Common myeloid progenitor, CD34-positive (primary cell): ENCODE measurements at regions not wholly inside any gene's neighbourhood (a gene's known extent, or its start where the extent isn't known, plus 50 kb on each side); places are given as distances from the start of the nearest gene placed in this dataset.

ENCODE experiments used
- CTCF ChIA-PET: fragments of 350-600 bp; sonication (Branson Sonifier 250); formaldehyde crosslinking; loops from one replicate; lab custom pipeline; 2021; ENCODE audit warnings: antibody characterized with exemption; lab: Charles Lee
- POLR2A ChIA-PET: fragments of 350-600 bp; sonication (Branson Sonifier 250); formaldehyde crosslinking; loops from one replicate; lab custom pipeline; 2021; ENCODE audit warnings: antibody characterized with exemption; lab: Charles Lee
- DNase-seq, 3 donors: peaks; one replicate each; pipeline versions ENCODE4 v3.0.0 to v3.0.0-alpha.2; 2013
- H3K27ac ChIP-seq, 2 experiments: 1 replicate in 1 of 2; 2 replicates in 1 of 2; pipeline ENCODE4 v1.7.0; 2013; ENCODE audit warnings: inconsistent platforms in 2 of 2, low read length in 2 of 2, mild to moderate bottlenecking in 2 of 2, low read depth in 1 of 2, moderate library complexity in 1 of 2; ENCODE audit not compliant: severe bottlenecking in 2 of 2, insufficient read depth in 1 of 2, poor library complexity in 1 of 2
- H3K27me3 ChIP-seq, 5 experiments: replicated peaks in 2 of 5; 1 replicate in 3 of 5; 2 replicates in 2 of 5; pipeline versions ENCODE4 v1.6.1 to v1.7.0; 2013; ENCODE audit warnings: low read length in 4 of 5, mild to moderate bottlenecking in 2 of 5, moderate library complexity in 2 of 5, inconsistent platforms in 1 of 5; ENCODE audit not compliant: insufficient read depth in 5 of 5, control insufficient read depth in 4 of 5
- H3K36me3 ChIP-seq, 4 experiments: 1 replicate in 2 of 4; 2 replicates in 2 of 4; pipeline versions ENCODE4 v1.6.1 to v1.7.0; 2013; ENCODE audit warnings: low read length in 3 of 4, control low read depth in 1 of 4, mild to moderate bottlenecking in 1 of 4; ENCODE audit not compliant: control insufficient read depth in 4 of 4, insufficient read depth in 4 of 4
- H3K4me1 ChIP-seq, 4 experiments: 1 replicate in 3 of 4; 2 replicates in 1 of 4; pipeline versions ENCODE4 v1.6.1 to v1.7.1; 2013; ENCODE audit warnings: low read length in 3 of 4, mild to moderate bottlenecking in 3 of 4, control low read depth in 1 of 4, inconsistent platforms in 1 of 4, moderate library complexity in 1 of 4; ENCODE audit not compliant: control insufficient read depth in 4 of 4, insufficient read depth in 4 of 4; ENCODE audit errors: control extremely low read depth in 1 of 4
- H3K4me3 ChIP-seq, 7 experiments: 1 replicate in 4 of 7; 2 replicates in 3 of 7; pipeline versions ENCODE4 v1.5.1 to v1.7.0; 2013; ENCODE audit warnings: mild to moderate bottlenecking in 7 of 7, low read length in 6 of 7, moderate library complexity in 6 of 7, inconsistent platforms in 2 of 7, low read depth in 2 of 7, control low read depth in 1 of 7; ENCODE audit not compliant: insufficient read depth in 4 of 7, control insufficient read depth in 1 of 7; ENCODE audit errors: extremely low read depth in 1 of 7
- H3K9me3 ChIP-seq, 5 experiments: 1 replicate in 4 of 5; 2 replicates in 1 of 5; pipeline versions ENCODE4 v1.6.1 to v1.7.1; 2013; ENCODE audit warnings: low read length in 4 of 5, mild to moderate bottlenecking in 2 of 5, inconsistent platforms in 1 of 5, low read depth in 1 of 5, moderate library complexity in 1 of 5; ENCODE audit not compliant: control insufficient read depth in 4 of 5, insufficient read depth in 2 of 5; ENCODE audit errors: control extremely low read depth in 1 of 5
- WGBS: methylation state at CpG from one replicate; pipeline ENCODE4 v1.1.5; 2013; ENCODE audit not compliant: insufficient coverage; 5-methylcytosine and 5-hydroxymethylcytosine counted together

DNA sequence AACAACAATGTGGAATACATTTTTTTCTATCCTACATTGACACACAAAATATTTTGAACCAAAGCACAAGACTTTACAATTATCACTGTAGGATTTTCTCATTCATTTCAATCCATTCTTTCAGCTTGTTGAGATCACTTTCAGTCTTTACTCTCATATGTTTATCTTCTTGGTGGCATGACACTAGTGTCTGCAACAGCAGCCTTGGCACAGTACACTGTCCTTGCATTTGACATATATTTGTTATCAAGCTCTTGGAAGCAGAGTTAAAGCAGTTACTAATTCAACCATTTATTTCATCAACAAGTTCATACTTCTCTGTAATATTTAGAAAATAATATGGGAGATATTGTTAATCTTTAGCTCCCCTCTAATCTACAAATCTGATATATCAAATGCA, 922.4 kb upstream of the ADGRL2 start:
- CTCF ChIA-PET: interaction anchor here (1.8 kb wide), 1 partner anchor 14 kb away, joined by 3 read pairs; no protein-coding TSS in a partner anchor
- H3K4me1 ChIP-seq: no peaks in the 10 kb centered on the region
- H3K27me3 ChIP-seq: no peaks in the 10 kb centered on the region
- no peaks in the 10 kb centered on the region for H3K36me3 ChIP-seq
- no peak for DNase-seq
- POLR2A ChIA-PET: no interaction called here
- H3K9me3 ChIP-seq: peaks cover 0 to 2% (median 0%) of the 10 kb centered on the region in 5 experiments
- no peak overlapping the region for H3K4me3 ChIP-seq
- no peak overlapping the region for H3K27ac ChIP-seq

DNA sequence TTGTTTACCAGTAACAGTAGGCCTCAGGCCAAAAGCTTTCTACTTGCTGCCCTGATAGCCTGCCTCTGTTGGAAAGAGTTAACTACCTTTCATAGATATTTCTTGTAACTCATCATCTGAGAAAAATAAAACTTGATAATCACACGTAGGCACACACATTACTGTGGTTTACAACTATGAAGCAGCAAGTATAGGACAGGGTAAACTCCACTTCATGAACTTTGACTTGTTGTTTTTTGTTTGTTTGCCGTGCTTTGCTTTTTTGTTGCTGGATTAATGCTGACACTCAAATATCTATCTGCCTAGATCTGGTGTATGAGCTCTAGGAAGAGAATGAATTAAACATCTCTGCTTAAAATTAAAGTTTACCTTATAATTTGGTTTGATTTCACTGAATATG, 924.7 kb upstream of the ADGRL2 start:
- no peak overlapping the region for H3K27ac ChIP-seq
- peaks cover 0 to 2% (median 0%) of the 10 kb centered on the region in 5 experiments for H3K9me3 ChIP-seq
- H3K4me1 ChIP-seq: no peaks in the 10 kb centered on the region
- H3K36me3 ChIP-seq: no peaks in the 10 kb centered on the region
- H3K4me3 ChIP-seq: no peak overlapping the region
- DNase-seq: no peak
- WGBS: 100% methylated on average over 1 of the region's 2 CpGs
- no peaks in the 10 kb centered on the region for H3K27me3 ChIP-seq
- CTCF ChIA-PET: interaction anchor here (1.3 kb wide), 1 partner anchor 17 kb away, joined by 3 read pairs; no protein-coding TSS in a partner anchor
- POLR2A ChIA-PET: no interaction called here

DNA sequence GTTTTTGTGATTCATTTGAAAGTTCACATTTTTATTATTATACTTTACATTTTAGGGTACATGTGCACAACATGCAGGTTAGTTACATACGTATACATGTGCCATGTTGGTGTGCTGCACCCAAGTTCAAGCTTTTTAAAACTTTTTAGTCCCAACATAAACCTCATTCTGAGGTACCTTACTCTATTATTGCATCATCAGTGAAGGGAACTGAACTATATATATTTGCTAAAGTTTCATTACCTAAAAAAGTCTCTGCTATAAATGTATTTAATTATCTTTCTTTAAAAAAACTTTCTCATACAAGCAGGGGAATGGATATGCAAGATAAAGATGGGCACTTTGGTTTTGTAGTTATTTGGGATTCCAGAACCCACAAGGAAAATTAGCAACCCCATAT, 931.4 kb upstream of the ADGRL2 start:
- ChIA-PET POLR2A (no interaction called here), CTCF (no interaction called here)
- DNase-seq: no peak
- H3K4me3 ChIP-seq: no peak overlapping the region
- H3K27me3 ChIP-seq: no peaks in the 10 kb centered on the region
- H3K27ac ChIP-seq: no peak overlapping the region
- H3K4me1 ChIP-seq: peaks cover 0 to 9% (median 4%) of the 10 kb centered on the region in 4 experiments
- WGBS: no CpG with 5 or more reads among the region's 1 CpG
- H3K36me3 ChIP-seq: no peaks in the 10 kb centered on the region
- H3K9me3 ChIP-seq: peaks cover 0 to 1% (median 0%) of the 10 kb centered on the region in 5 experiments

DNA sequence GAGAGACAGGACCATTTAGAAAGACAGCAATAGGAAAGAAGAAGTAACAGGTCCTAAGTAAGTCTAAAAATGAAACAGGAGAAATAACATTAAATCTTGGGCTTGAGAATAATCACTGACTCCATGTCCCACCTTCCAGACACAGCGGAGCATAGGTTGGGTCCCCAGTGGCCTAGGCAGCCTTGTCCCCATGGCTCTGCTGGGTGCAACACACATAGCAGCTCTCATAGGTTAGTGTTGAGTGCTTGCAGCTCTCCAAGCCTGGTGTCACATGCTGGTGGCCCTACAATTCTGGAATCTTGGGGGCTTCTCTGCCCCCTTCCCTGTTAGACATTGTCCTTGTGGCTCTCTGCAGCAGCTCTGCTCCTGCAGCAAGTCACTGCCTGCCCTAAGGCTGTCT, 952.8 kb upstream of the ADGRL2 start:
- Histone ChIP-seq H3K27me3 (no peaks in the 10 kb centered on the region), H3K4me1 (no peaks in the 10 kb centered on the region), H3K9me3 (peaks cover 0 to 2% (median 0%) of the 10 kb centered on the region in 5 experiments), H3K36me3 (no peaks in the 10 kb centered on the region), H3K4me3 (no peak overlapping the region), H3K27ac (no peak overlapping the region)
- CTCF ChIA-PET: no interaction called here
- DNase-seq: no peak
- WGBS: no CpG with 5 or more reads among the region's 1 CpG
- POLR2A ChIA-PET: no interaction called here

DNA sequence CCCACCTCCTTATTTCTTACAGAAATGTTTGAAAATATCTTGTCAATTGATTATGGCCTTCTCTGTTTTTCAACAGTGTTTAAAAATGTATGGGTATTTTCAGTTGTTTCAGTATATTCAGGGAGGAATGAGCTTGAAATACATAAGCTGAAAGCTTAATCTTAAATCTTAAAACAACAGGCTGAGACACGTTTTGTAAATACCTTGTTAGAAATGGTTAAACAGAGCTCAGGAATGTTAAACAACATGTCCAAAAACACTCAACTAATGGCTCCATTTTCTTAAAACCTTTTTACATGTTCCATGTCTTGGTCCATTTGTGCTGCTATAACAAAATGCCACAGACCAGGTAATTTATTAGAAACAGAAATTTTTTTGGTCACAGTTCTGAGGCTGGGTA, 953.8 kb upstream of the ADGRL2 start:
- Histone ChIP-seq H3K36me3 (no peaks in the 10 kb centered on the region), H3K9me3 (peaks cover 0 to 2% (median 0%) of the 10 kb centered on the region in 5 experiments), H3K27ac (no peak overlapping the region), H3K4me1 (no peaks in the 10 kb centered on the region), H3K4me3 (no peak overlapping the region), H3K27me3 (no peaks in the 10 kb centered on the region)
- no peak for DNase-seq
- ChIA-PET POLR2A (no interaction called here), CTCF (no interaction called here)
- no CpG with 5 or more reads among the region's 1 CpG for WGBS

DNA sequence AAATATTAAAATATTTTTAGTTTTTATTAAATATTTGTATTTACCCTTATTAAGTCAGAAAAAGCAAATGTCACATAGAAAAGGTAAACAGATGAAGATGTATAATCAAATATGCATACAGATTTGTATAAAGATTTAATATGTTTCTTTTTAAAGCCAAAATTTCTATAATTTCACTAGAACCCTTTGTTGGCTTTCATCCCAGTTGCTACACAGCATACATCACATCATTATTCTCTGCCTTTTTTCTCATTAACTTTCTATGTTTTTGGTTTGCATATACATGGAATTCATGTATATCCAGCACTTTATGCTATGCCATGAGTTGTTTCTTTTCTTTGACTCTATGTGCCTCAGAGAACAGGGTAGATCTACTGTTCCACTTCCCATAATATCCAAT, 957.9 kb upstream of the ADGRL2 start:
- no peak for DNase-seq
- H3K9me3 ChIP-seq: peaks cover 0 to 3% (median 0%) of the 10 kb centered on the region in 5 experiments
- H3K4me1 ChIP-seq: no peaks in the 10 kb centered on the region
- no peak overlapping the region for H3K27ac ChIP-seq
- ChIA-PET POLR2A (no interaction called here), CTCF (no interaction called here)
- no peak overlapping the region for H3K4me3 ChIP-seq
- H3K36me3 ChIP-seq: no peaks in the 10 kb centered on the region
- no peaks in the 10 kb centered on the region for H3K27me3 ChIP-seq

DNA sequence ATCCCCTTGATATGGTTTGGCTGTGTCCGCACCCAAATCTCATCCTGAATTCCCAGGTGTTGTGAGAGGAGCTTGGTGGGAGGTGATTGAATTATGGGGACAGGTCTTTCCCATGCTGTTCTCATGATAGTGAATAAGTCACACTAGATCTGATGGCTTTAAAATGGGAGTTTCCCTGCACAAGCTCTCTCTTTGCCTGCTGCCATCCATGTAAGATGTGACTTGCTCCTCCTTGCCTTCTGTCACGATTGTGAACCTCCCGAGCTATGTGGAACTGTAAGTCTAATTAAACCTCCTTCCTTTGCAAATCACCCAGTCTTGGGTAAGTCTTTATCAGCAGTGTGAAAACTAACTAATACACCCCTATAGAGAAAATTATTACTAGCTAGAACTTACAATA, 959.5 kb upstream of the ADGRL2 start:
- no peak for DNase-seq
- H3K4me3 ChIP-seq: no peak overlapping the region
- no peaks in the 10 kb centered on the region for H3K36me3 ChIP-seq
- H3K4me1 ChIP-seq: no peaks in the 10 kb centered on the region
- ChIA-PET CTCF (no interaction called here), POLR2A (no interaction called here)
- H3K9me3 ChIP-seq: peaks cover 0 to 3% (median 0%) of the 10 kb centered on the region in 5 experiments
- no peak overlapping the region for H3K27ac ChIP-seq
- 100% methylated on average over 2 of the region's 3 CpGs for WGBS
- no peaks in the 10 kb centered on the region for H3K27me3 ChIP-seq
